WTC11 (cell line): ENCODE measurements at regions not wholly inside any gene's neighbourhood (a gene's known extent, or its start where the extent isn't known, plus 50 kb on each side); places are given as distances from the start of the nearest gene placed in this dataset.
"Not testable (repeated sequence)": the region's sequence is repeated elsewhere in the genome, so short reads cannot be mapped to it uniquely, and the experiment has no call there.

Experiments
- ATAC-seq: fragments of 200-7000 bp; cut with Tn5 transposase; 2 replicates; pipeline ENCODE4 v1.10.0; 2021; ENCODE audit warnings: mild to moderate bottlenecking, moderate library complexity
- CTCF ChIA-PET: fragments of 300-600 bp; sonication (Branson Sonifier 250); formaldehyde crosslinking; loops from one replicate; lab custom pipeline; 2021; ENCODE audit warnings: antibody characterized with exemption; lab: Charles Lee
- POLR2A ChIA-PET: fragments of 350-600 bp; sonication (Branson Sonifier 250); formaldehyde crosslinking; loops from one replicate; lab custom pipeline; 2021; ENCODE audit warnings: antibody characterized with exemption; lab: Charles Lee
- DNase-seq: peaks from one replicate; pipeline ENCODE4 v3.0.0; 2021; ENCODE audit warnings: low spot score
- H3K27ac Mint-ChIP-seq: 2 replicates; pipeline ENCODE4 v1.8.0; 2021; ENCODE audit warnings: mixed read lengths
- H3K27me3 Mint-ChIP-seq: 2 replicates; pipeline ENCODE4 v1.8.0; 2021; ENCODE audit warnings: low read depth, mild to moderate bottlenecking, moderate library complexity, mixed read lengths
- H3K36me3 Mint-ChIP-seq: 2 replicates; pipeline ENCODE4 v1.8.0; 2021; ENCODE audit warnings: mixed read lengths
- H3K4me1 Mint-ChIP-seq: 2 replicates; pipeline ENCODE4 v1.8.0; 2022; ENCODE audit warnings: mixed read lengths
- H3K4me3 Mint-ChIP-seq: 2 replicates; pipeline ENCODE4 v1.8.0; 2021; ENCODE audit warnings: mild to moderate bottlenecking, moderate library complexity, mixed read lengths
- H3K9me3 Mint-ChIP-seq: 2 replicates; pipeline ENCODE4 v1.8.0; 2021; ENCODE audit warnings: mixed read lengths
- CREM ChIP-seq: sonication (generic); formaldehyde crosslinking; IDR thresholded peaks from 2 replicates; pipeline ENCODE4 v1.8.1; 2022; ENCODE audit warnings: mild to moderate bottlenecking, missing genetic modification reagents, moderate library complexity
- E2F5 ChIP-seq: sonication (generic); formaldehyde crosslinking; IDR thresholded peaks from 2 replicates; pipeline ENCODE4 v1.8.1; 2022; ENCODE audit warnings: mild to moderate bottlenecking, moderate library complexity, missing genetic modification reagents
- FOXJ3 ChIP-seq: sonication (generic); formaldehyde crosslinking; IDR thresholded peaks from 2 replicates; pipeline ENCODE4 v1.9.0; 2021; ENCODE audit warnings: missing genetic modification reagents, mild to moderate bottlenecking, borderline replicate concordance
- MAX ChIP-seq: sonication (generic); formaldehyde crosslinking; IDR thresholded peaks from 2 replicates; pipeline ENCODE4 v1.8.0; 2022; ENCODE audit warnings: mild to moderate bottlenecking, missing genetic modification reagents
- NFYB ChIP-seq: sonication (generic); formaldehyde crosslinking; conservative IDR thresholded peaks from 2 replicates; pipeline ENCODE4 v1.8.0; 2022; ENCODE audit warnings: low read depth, missing genetic modification reagents
- PRRX2 ChIP-seq: fragments of 250-450 bp; sonication (Bioruptor Pico); IDR thresholded peaks from 2 replicates; pipeline ENCODE4 v1.8.0; 2021; ENCODE audit warnings: mild to moderate bottlenecking
- SMAD3 ChIP-seq: sonication (generic); formaldehyde crosslinking; IDR thresholded peaks from 2 replicates; pipeline ENCODE4 v1.8.0; 2022; ENCODE audit warnings: missing genetic modification reagents, mild to moderate bottlenecking, borderline replicate concordance
- SMAD4 ChIP-seq: sonication (generic); formaldehyde crosslinking; IDR thresholded peaks from 2 replicates; pipeline ENCODE4 v1.8.0; 2022; ENCODE audit warnings: mild to moderate bottlenecking, missing genetic modification reagents
- SOX15 ChIP-seq: fragments of 250-450 bp; sonication (Bioruptor Pico); IDR thresholded peaks from 2 replicates; pipeline ENCODE4 v1.9.0; 2021; ENCODE audit warnings: mild to moderate bottlenecking
- TCF7 ChIP-seq: sonication (generic); formaldehyde crosslinking; IDR thresholded peaks from 2 replicates; pipeline ENCODE4 v1.8.0; 2022; ENCODE audit warnings: mild to moderate bottlenecking, low read depth, missing genetic modification reagents, moderate library complexity
- USF1 ChIP-seq: sonication (generic); formaldehyde crosslinking; IDR thresholded peaks from 2 replicates; pipeline ENCODE4 v1.8.0; 2022; ENCODE audit warnings: mild to moderate bottlenecking, missing genetic modification reagents
- ZNF396 ChIP-seq: fragments of 250-450 bp; sonication (Bioruptor Pico); IDR thresholded peaks from 2 replicates; pipeline ENCODE4 v1.8.0; 2021; ENCODE audit warnings: mild to moderate bottlenecking, moderate library complexity, borderline replicate concordance
- TF ChIP-seq, protein P1 (sequence below): sonication (generic); formaldehyde crosslinking; IDR thresholded peaks from 2 replicates; pipeline ENCODE4 v1.8.1; 2022; ENCODE audit warnings: missing genetic modification reagents, borderline replicate concordance
- TF ChIP-seq, protein P2 (sequence below): sonication (generic); formaldehyde crosslinking; conservative IDR thresholded peaks from 2 replicates; pipeline ENCODE4 v1.8.1; 2023; ENCODE audit warnings: mild to moderate bottlenecking, low read depth, missing genetic modification reagents, moderate library complexity
- TF ChIP-seq, protein P3 (sequence below): sonication (generic); formaldehyde crosslinking; IDR thresholded peaks from 2 replicates; pipeline ENCODE4 v1.8.1; 2022; ENCODE audit warnings: low read depth, mild to moderate bottlenecking, moderate library complexity, missing genetic modification reagents, borderline replicate concordance

GRCh38 chr2:16053437-16054257 is 113.3 kb downstream of the MYCN start:
- H3K9me3 Mint-ChIP-seq, result peaks cover 3% of the 10 kb centered on the region; the same call in 1 of the 2 replicates
- no peaks in the 10 kb centered on the region for H3K36me3 Mint-ChIP-seq
- no peaks in the 10 kb centered on the region; the same call in none of the 2 replicates for H3K27me3 Mint-ChIP-seq
- ATAC-seq (no peak), DNase-seq (no peak)
- no peak overlapping the region for H3K27ac Mint-ChIP-seq
- ChIA-PET CTCF (interaction anchor here (0.7 to 1.3 kb wide), 2 partner anchors 20 kb away, joined by 3 read pairs; no protein-coding TSS in a partner anchor), POLR2A (no interaction called here)
- H3K4me1 Mint-ChIP-seq, result peaks cover 38% of the 10 kb centered on the region
- TF ChIP-seq E2F5 (no peak), MAX (CRISPR knock-in tag) (no peak), CREM (CRISPR knock-in tag) (no peak), SMAD4 (no peak), ZNF396 (no peak), SOX15 (CRISPR knock-in tag) (no peak), PRRX2 (CRISPR knock-in tag) (no peak), USF1 (CRISPR knock-in tag) (no peak), NFYB (CRISPR knock-in tag) (no peak), TCF7 (no peak), SMAD3 (CRISPR knock-in tag) (no peak), FOXJ3 (CRISPR knock-in tag) (no peak)
- TF ChIP-seq, protein P1, sequence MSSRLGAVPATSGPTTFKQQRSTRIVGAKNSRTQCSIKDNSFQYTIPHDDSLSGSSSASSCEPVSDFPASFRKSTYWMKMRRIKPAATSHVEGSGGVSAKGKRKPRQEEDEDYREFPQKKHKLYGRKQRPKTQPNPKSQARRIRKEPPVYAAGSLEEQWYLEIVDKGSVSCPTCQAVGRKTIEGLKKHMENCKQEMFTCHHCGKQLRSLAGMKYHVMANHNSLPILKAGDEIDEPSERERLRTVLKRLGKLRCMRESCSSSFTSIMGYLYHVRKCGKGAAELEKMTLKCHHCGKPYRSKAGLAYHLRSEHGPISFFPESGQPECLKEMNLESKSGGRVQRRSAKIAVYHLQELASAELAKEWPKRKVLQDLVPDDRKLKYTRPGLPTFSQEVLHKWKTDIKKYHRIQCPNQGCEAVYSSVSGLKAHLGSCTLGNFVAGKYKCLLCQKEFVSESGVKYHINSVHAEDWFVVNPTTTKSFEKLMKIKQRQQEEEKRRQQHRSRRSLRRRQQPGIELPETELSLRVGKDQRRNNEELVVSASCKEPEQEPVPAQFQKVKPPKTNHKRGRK (CRISPR knock-in tag), result no peak
- TF ChIP-seq, protein P2, sequence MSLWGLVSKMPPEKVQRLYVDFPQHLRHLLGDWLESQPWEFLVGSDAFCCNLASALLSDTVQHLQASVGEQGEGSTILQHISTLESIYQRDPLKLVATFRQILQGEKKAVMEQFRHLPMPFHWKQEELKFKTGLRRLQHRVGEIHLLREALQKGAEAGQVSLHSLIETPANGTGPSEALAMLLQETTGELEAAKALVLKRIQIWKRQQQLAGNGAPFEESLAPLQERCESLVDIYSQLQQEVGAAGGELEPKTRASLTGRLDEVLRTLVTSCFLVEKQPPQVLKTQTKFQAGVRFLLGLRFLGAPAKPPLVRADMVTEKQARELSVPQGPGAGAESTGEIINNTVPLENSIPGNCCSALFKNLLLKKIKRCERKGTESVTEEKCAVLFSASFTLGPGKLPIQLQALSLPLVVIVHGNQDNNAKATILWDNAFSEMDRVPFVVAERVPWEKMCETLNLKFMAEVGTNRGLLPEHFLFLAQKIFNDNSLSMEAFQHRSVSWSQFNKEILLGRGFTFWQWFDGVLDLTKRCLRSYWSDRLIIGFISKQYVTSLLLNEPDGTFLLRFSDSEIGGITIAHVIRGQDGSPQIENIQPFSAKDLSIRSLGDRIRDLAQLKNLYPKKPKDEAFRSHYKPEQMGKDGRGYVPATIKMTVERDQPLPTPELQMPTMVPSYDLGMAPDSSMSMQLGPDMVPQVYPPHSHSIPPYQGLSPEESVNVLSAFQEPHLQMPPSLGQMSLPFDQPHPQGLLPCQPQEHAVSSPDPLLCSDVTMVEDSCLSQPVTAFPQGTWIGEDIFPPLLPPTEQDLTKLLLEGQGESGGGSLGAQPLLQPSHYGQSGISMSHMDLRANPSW (CRISPR knock-in tag), result no peak
- TF ChIP-seq, protein P3, sequence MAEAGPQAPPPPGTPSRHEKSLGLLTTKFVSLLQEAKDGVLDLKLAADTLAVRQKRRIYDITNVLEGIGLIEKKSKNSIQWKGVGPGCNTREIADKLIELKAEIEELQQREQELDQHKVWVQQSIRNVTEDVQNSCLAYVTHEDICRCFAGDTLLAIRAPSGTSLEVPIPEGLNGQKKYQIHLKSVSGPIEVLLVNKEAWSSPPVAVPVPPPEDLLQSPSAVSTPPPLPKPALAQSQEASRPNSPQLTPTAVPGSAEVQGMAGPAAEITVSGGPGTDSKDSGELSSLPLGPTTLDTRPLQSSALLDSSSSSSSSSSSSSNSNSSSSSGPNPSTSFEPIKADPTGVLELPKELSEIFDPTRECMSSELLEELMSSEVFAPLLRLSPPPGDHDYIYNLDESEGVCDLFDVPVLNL (CRISPR knock-in tag), result no peak
- H3K4me3 Mint-ChIP-seq, result no peak overlapping the region

GRCh38 chr2:16052571-16053052 is 112.3 kb downstream of the MYCN start:
- POLR2A ChIA-PET, DNase-seq, ATAC-seq, H3K27ac Mint-ChIP-seq, H3K9me3 Mint-ChIP-seq, H3K27me3 Mint-ChIP-seq, H3K36me3 Mint-ChIP-seq, H3K4me3 Mint-ChIP-seq: not testable (repeated sequence)
- H3K4me1 Mint-ChIP-seq, result peaks cover 38% of the 10 kb centered on the region
- CTCF ChIA-PET, result interaction anchor here (0.7 kb wide), 1 partner anchor 18 kb away, joined by 3 read pairs; no protein-coding TSS in a partner anchor
